RPMI7951 (cell line): ENCODE measurements at regions not wholly inside any gene's neighbourhood (a gene's known extent, or its start where the extent isn't known, plus 50 kb on each side); places are given as distances from the start of the nearest gene placed in this dataset.
"Not testable (repeated sequence)": the region's sequence is repeated elsewhere in the genome, so short reads cannot be mapped to it uniquely, and the experiment has no call there.

Source experiments
- DNase-seq: peaks from one replicate; pipeline ENCODE4 v3.0.0-alpha.2; 2012; ENCODE audit warnings: low read depth

DNA sequence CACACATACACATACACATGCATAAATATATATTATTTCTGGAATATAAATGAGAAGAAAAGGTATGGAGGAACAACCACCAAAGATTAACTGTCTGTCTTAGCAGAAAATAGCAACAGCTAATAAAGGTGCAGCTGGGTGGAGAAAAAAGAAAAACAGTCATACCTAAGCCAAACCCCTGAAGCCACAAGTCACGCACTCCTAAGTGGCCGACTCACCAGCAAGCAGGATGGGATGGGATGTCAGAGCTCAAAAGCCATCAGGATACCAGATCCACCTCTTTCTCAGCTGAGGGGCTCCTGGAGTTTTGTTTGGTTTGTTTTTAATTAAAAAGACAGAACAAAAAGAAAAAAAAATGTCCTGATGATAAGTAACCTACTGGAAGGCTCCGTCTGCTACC is 64.7 kb upstream of the HIVEP3 start:
- peak; percentile 39 for DNase-seq

- DNase-seq = no peak
Measured at GRCh38 chr1:41981796-41982195, 63.1 kb upstream of the HIVEP3 start.

DNA sequence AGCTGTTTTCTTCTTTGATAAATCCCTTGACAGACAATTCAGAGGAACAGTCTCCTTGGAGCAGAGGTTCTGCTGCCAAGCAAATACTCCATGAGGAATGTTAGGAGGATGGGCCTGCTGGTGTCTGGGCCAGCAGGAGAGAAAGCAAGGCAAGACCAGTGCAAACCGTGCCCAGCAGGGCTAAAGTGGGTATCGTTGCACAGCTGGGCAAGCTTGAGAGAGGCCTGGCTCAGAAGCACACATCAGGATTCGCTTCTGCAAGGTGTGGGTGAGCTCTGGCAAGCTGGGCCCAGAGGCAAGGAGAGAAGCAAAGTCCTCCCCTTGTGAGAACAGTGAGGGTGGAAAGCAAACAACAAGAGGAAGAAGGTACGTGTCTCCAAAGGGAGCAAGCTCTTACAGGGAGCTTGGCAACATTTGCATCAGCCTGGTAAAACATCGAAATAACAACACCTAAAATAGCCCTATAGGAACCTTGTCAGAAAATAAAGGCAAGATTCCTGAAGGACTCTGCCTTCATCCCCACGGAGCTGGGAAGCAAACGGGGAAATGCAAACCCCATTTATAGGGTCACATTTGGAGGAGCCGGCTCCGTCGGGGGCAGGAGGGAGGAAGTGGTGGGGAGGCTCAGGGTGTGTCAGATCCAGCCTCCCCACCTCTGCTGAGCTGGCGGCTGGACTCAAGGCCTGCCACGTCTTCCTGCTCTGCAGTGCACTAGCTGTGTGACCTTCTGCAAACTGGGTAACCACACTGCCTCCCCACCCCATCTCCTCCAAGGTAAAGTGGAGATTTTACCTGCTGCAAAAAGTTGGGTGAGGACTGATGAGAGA is 62.3 kb upstream of the HIVEP3 start:
- no peak for DNase-seq

DNA sequence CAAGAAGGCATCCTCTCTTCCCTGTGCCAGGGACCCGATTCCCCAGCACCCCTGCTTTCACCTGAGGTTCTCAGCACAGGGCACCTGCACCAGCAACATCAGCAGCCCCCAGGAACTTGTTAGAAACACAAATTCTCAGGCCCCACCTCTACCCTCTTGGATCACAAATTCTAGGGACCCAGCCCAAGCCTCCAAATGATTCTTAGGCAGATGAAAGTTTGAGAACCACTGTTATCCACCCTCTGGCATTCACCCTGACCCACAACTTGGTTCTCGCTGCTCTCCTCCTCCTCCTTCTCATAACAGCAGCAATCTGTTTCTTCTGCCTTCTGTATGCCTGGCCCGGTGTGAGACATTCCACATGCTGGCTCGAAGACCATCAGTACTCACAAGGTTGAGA is 60.3 kb upstream of the HIVEP3 start:
- no peak for DNase-seq

GRCh38 chr1:41977326-41977725 is 58.6 kb upstream of the HIVEP3 start:
- DNase-seq = no peak

GRCh38 chr1:41976671-41977070 is 57.9 kb upstream of the HIVEP3 start:
- DNase-seq = no peak

DNA sequence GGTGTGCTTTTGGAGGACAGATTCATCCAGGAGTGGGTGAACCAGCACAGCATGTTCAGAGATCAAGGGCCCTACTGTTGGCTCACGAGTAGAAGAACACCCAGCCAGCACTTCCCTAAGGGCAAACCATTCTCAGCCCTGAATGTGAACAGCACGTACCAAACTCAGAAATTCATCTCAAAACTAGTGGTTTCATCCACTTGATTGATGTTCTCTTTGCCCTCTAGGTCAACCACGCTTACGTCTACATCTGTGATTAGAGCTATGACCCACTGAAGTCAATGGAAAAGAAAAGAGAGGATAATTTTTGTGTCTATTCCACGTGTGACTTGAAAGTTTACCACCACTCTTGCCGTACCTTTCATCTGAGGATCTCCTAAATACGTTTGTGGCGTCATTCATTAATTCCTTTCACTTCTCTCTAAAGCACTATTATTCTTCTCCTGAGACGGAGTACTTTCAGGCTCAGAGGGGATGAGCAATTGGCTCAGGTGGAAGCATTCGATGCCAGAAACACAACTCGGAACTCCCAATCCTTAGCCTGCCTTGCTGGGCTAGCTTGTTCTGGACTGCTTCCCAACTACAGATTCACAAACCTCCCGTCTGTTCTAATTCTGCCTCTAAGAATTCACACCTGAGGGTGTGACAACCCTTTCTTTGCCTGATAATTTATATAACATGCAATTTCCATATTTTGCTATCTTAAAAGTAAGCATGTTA is 57.3 kb upstream of the HIVEP3 start:
- no peak for DNase-seq

DNA sequence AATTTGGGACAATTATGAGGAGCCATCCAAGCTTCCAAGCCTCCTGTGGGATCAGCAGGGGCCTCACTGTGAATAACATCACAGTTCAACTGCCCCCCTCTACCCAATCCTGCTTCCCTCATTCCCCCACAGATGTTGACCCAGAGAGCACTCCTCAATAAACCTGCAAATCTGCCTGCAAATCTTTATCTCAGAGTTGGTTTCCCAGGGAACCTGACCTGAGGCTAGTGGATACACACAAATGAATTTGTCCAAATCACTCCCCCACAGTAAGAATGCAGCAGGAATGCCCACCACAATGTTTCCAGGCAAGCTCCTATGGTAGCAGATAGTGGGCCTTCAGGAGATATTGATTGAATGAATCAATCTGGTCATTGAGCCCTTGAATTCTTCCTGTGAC is 56.4 kb upstream of the HIVEP3 start:
- peak; percentile 57 for DNase-seq

GRCh38 chr1:41968557-41968956 is 49.8 kb upstream of the HIVEP3 start:
- not testable (repeated sequence) for DNase-seq
